ENCODE measurements at regions not wholly inside any gene's neighbourhood (a gene's known extent, or its start where the extent isn't known, plus 50 kb on each side); places are given as distances from the start of the nearest gene placed in this dataset.

GRCh38 chr10:90148116-90148855 is 446.9 kb downstream of the KIF20B start:
- Histone ChIP-seq H3K36me3 (ENCODE audit: control insufficient read depth in 4 of 4, insufficient read depth in 4 of 4, low read length in 4 of 4) (no peaks in the 10 kb centered on the region), H3K4me1 (ENCODE audit: control insufficient read depth in 5 of 5, insufficient read depth in 5 of 5, low read length in 5 of 5) (no peaks in the 10 kb centered on the region), H3K27me3 (ENCODE audit: control insufficient read depth in 3 of 3, insufficient read depth in 3 of 3, low read length in 2 of 3) (no peaks in the 10 kb centered on the region), H3K27ac (ENCODE audit: low read depth in 1 of 2, low read length in 1 of 2) (no peak overlapping the region), H3K4me3 (no peak overlapping the region), H3K9me3 (ENCODE audit: control insufficient read depth in 4 of 4, insufficient read depth in 3 of 4, low read length in 3 of 4) (no peaks in the 10 kb centered on the region), H3K9ac (ENCODE audit: insufficient read depth in 1 of 2, low read length in 2 of 2) (no peak overlapping the region)
- 71 to 81% methylated on average over 6 of the region's 6 CpGs for WGBS, 2 donors
- no peak for ATAC-seq (ENCODE audit: insufficient read depth, low FRiP score)
- DNase-seq: peak in 2 of 3 donors; percentile 31 to 47
- TF ChIP-seq CTCF (IDR thresholded peaks at IDR 0.05; ENCODE audit: control extremely low read depth, extremely low read depth): no peak

GRCh38 chr10:90149563-90149962 is 448.2 kb downstream of the KIF20B start:
- no peaks in the 10 kb centered on the region for H3K9me3 ChIP-seq (ENCODE audit: control insufficient read depth in 4 of 4, insufficient read depth in 3 of 4, low read length in 3 of 4)
- H3K36me3 ChIP-seq (ENCODE audit: control insufficient read depth in 4 of 4, insufficient read depth in 4 of 4, low read length in 4 of 4): no peaks in the 10 kb centered on the region
- no peak overlapping the region for H3K27ac ChIP-seq (ENCODE audit: low read depth in 1 of 2, low read length in 1 of 2)
- H3K4me1 ChIP-seq (ENCODE audit: control insufficient read depth in 5 of 5, insufficient read depth in 5 of 5, low read length in 5 of 5): no peaks in the 10 kb centered on the region
- no peak for TF ChIP-seq CTCF (IDR thresholded peaks at IDR 0.05; ENCODE audit: control extremely low read depth, extremely low read depth)
- no peak overlapping the region for H3K9ac ChIP-seq (ENCODE audit: insufficient read depth in 1 of 2, low read length in 2 of 2)
- no peak for DNase-seq
- no peaks in the 10 kb centered on the region for H3K27me3 ChIP-seq (ENCODE audit: control insufficient read depth in 3 of 3, insufficient read depth in 3 of 3, low read length in 2 of 3)
- no peak overlapping the region for H3K4me3 ChIP-seq
- 85% methylated on average over 1 of the region's 1 CpG for WGBS, 2 donors
- no peak for ATAC-seq (ENCODE audit: insufficient read depth, low FRiP score)

- no peak for ATAC-seq (ENCODE audit: insufficient read depth, low FRiP score)
- 89 to 91% methylated on average over 2 of the region's 2 CpGs for WGBS, 2 donors
- Histone ChIP-seq H3K27ac (ENCODE audit: low read depth in 1 of 2, low read length in 1 of 2) (no peak overlapping the region), H3K4me3 (no peak overlapping the region), H3K27me3 (ENCODE audit: control insufficient read depth in 3 of 3, insufficient read depth in 3 of 3, low read length in 2 of 3) (no peaks in the 10 kb centered on the region), H3K4me1 (ENCODE audit: control insufficient read depth in 5 of 5, insufficient read depth in 5 of 5, low read length in 5 of 5) (peaks cover 0 to 8% (median 0%) of the 10 kb centered on the region in 5 donors), H3K9me3 (ENCODE audit: control insufficient read depth in 4 of 4, insufficient read depth in 3 of 4, low read length in 3 of 4) (no peaks in the 10 kb centered on the region), H3K36me3 (ENCODE audit: control insufficient read depth in 4 of 4, insufficient read depth in 4 of 4, low read length in 4 of 4) (no peaks in the 10 kb centered on the region), H3K9ac (ENCODE audit: insufficient read depth in 1 of 2, low read length in 2 of 2) (no peak overlapping the region)
- peak in 2 of 3 donors; percentile 76 to 86 for DNase-seq
- TF ChIP-seq CTCF (IDR thresholded peaks at IDR 0.05; ENCODE audit: control extremely low read depth, extremely low read depth): no peak
These were observed 461.0 kb downstream of the KIF20B start for GRCh38 chr10:90162271-90162853.
